AG04450 (cell line): ENCODE measurements at regions not wholly inside any gene's neighbourhood (a gene's known extent, or its start where the extent isn't known, plus 50 kb on each side); places are given as distances from the start of the nearest gene placed in this dataset.

Experiments used
- CTCF ChIA-PET: fragments of 300-600, 350-600 bp; formaldehyde crosslinking; extraction: SDS; loops from one replicate; lab custom pipeline; 2022; ENCODE audit warnings: antibody characterized with exemption, inconsistent platforms; lab: Charles Lee
- POLR2A ChIA-PET: fragments of 350-600 bp; formaldehyde crosslinking; extraction: SDS; loops from one replicate; lab custom pipeline; 2021; ENCODE audit warnings: antibody characterized with exemption, inconsistent platforms; lab: Yijun Ruan, JAX
- DNase-seq: peaks from one replicate; pipeline ENCODE4 v3.0.0-alpha.2; 2011; ENCODE audit warnings: low read depth, low spot score
- H3K27ac ChIP-seq: one replicate; pipeline ENCODE4 v1.5.1; 2012; ENCODE audit warnings: low read depth, low read length, control low read depth
- H3K27me3 ChIP-seq: one replicate; pipeline ENCODE4 v1.6.0; 2012; ENCODE audit warnings: low read length; ENCODE audit not compliant: control insufficient read depth, insufficient read depth
- H3K4me3 ChIP-seq: 2 replicates; pipeline ENCODE4 v1.5.1; 2011; ENCODE audit warnings: mild to moderate bottlenecking, low read depth, low read length, control low read depth
- H3K9me3 ChIP-seq: 2 replicates; pipeline ENCODE4 v1.5.1; 2012; ENCODE audit warnings: low read length; ENCODE audit not compliant: control insufficient read depth, insufficient read depth
- CTCF ChIP-seq: IDR thresholded peaks from 2 replicates; pipeline ENCODE4 v1.5.1; 2011; ENCODE audit warnings: low read depth, low read length, control low read depth, inconsistent platforms

- Histone ChIP-seq H3K4me3 (no peak overlapping the region), H3K9me3 (no peaks in the 10 kb centered on the region), H3K27me3 (no peaks in the 10 kb centered on the region), H3K27ac (no peak overlapping the region)
- POLR2A ChIA-PET, result no interaction called here
- DNase-seq, result no peak
- CTCF ChIA-PET, result interaction anchor here (2.0 to 6.0 kb wide), 4 partner anchors 9 to 399 kb away, joined by 6 to 70 read pairs (median 16); no protein-coding TSS in a partner anchor
- TF ChIP-seq CTCF, result no peak
These were observed 89.1 kb upstream of the WDR26 start for GRCh38 chr1:224523676-224524075.

- Histone ChIP-seq H3K9me3 (no peaks in the 10 kb centered on the region), H3K27me3 (no peaks in the 10 kb centered on the region), H3K4me3 (no peak overlapping the region), H3K27ac (no peak overlapping the region)
- POLR2A ChIA-PET, result interaction anchor here (0.6 kb wide), 1 partner anchor 68 kb away, joined by 3 read pairs; no protein-coding TSS in a partner anchor
- DNase-seq, result no peak
- TF ChIP-seq CTCF, result no peak
- CTCF ChIA-PET, result interaction anchor here (1.6 to 6.0 kb wide), 4 partner anchors 10 to 370 kb away, joined by 4 to 70 read pairs (median 14); no protein-coding TSS in a partner anchor
These were observed 90.1 kb upstream of the WDR26 start for GRCh38 chr1:224524679-224525078.

GRCh38 chr1:224525411-224526040, 90.6 kb upstream of the CNIH3 start:
- DNase-seq, result no peak
- H3K4me3 ChIP-seq, result no peak overlapping the region
- no peak for TF ChIP-seq CTCF
- no peaks in the 10 kb centered on the region for H3K27me3 ChIP-seq
- ChIA-PET CTCF (interaction anchor here (1.6 to 6.0 kb wide), 4 partner anchors 11 to 369 kb away, joined by 4 to 70 read pairs (median 14); no protein-coding TSS in a partner anchor), POLR2A (no interaction called here)
- no peaks in the 10 kb centered on the region for H3K9me3 ChIP-seq
- no peak overlapping the region for H3K27ac ChIP-seq

GRCh38 chr1:224526771-224527170, 89.3 kb upstream of the CNIH3 start:
- CTCF ChIA-PET, result interaction anchor here (0.8 to 6.0 kb wide), 2 partner anchors 12 to 325 kb away, joined by 3 to 70 read pairs; no protein-coding TSS in a partner anchor
- no peak overlapping the region for H3K4me3 ChIP-seq
- H3K27me3 ChIP-seq, result no peaks in the 10 kb centered on the region
- H3K9me3 ChIP-seq, result no peaks in the 10 kb centered on the region
- DNase-seq, result no peak
- H3K27ac ChIP-seq, result no peak overlapping the region
- no peak for TF ChIP-seq CTCF
- POLR2A ChIA-PET, result no interaction called here

- H3K27ac ChIP-seq, result peak overlapping the region; percentile 71
- POLR2A ChIA-PET, result interaction anchor here (1.3 to 1.4 kb wide), 2 partner anchors 11 to 14 kb away, joined by 4 read pairs; no protein-coding TSS in a partner anchor
- DNase-seq, result peak; percentile 89
These were observed 87.2 kb upstream of the CNIH3 start for GRCh38 chr1:224528900-224529299.

More at GRCh38 chr1:224528900-224529299, 87.2 kb upstream of the CNIH3 start:
- TF ChIP-seq CTCF, result no peak
- Histone ChIP-seq H3K9me3 (no peaks in the 10 kb centered on the region), H3K4me3 (no peak overlapping the region), H3K27me3 (no peaks in the 10 kb centered on the region)
- CTCF ChIA-PET, result interaction anchor here (0.7 to 4.4 kb wide), 4 partner anchors 15 to 394 kb away, joined by 3 to 20 read pairs (median 5); no protein-coding TSS in a partner anchor
